ENCODE measurements at regions not wholly inside any gene's neighbourhood (a gene's known extent, or its start where the extent isn't known, plus 50 kb on each side); places are given as distances from the start of the nearest gene placed in this dataset.

- no peak overlapping the region for H3K9ac ChIP-seq (ENCODE audit: low read length)
- H3K4me1 ChIP-seq (ENCODE audit: control insufficient read depth, insufficient read depth, low read length), result peaks cover 33% of the 10 kb centered on the region
- DNase-seq (ENCODE audit: low read depth), result no peak
- no peaks in the 10 kb centered on the region for H3K27me3 ChIP-seq (replicated peaks; ENCODE audit: control insufficient read depth, insufficient read depth, low read length)
- no peak overlapping the region for H3K4me3 ChIP-seq (ENCODE audit: low read length)
- H3K9me3 ChIP-seq (ENCODE audit: control insufficient read depth, low read length), result no peaks in the 10 kb centered on the region
- no peaks in the 10 kb centered on the region for H3K36me3 ChIP-seq (ENCODE audit: control insufficient read depth, insufficient read depth, low read length, severe bottlenecking)
Observed at GRCh38 chr9:78578072-78578471, 281.1 kb downstream of the PSAT1 start.

GRCh38 chr9:78582821-78583220 is 285.9 kb downstream of the PSAT1 start:
- Histone ChIP-seq H3K27me3 (replicated peaks; ENCODE audit: control insufficient read depth, insufficient read depth, low read length) (no peaks in the 10 kb centered on the region), H3K36me3 (ENCODE audit: control insufficient read depth, insufficient read depth, low read length, severe bottlenecking) (no peaks in the 10 kb centered on the region), H3K9me3 (ENCODE audit: control insufficient read depth, low read length) (peaks cover 14% of the 10 kb centered on the region), H3K4me3 (ENCODE audit: low read length) (no peak overlapping the region), H3K4me1 (ENCODE audit: control insufficient read depth, insufficient read depth, low read length) (peaks cover 9% of the 10 kb centered on the region), H3K9ac (ENCODE audit: low read length) (no peak overlapping the region)
- no peak for DNase-seq (ENCODE audit: low read depth)

GRCh38 chr9:78584589-78584988 is 287.7 kb downstream of the PSAT1 start:
- no peak overlapping the region for H3K9ac ChIP-seq (ENCODE audit: low read length)
- no peak overlapping the region for H3K4me3 ChIP-seq (ENCODE audit: low read length)
- H3K36me3 ChIP-seq (ENCODE audit: control insufficient read depth, insufficient read depth, low read length, severe bottlenecking), result no peaks in the 10 kb centered on the region
- no peaks in the 10 kb centered on the region for H3K4me1 ChIP-seq (ENCODE audit: control insufficient read depth, insufficient read depth, low read length)
- H3K9me3 ChIP-seq (ENCODE audit: control insufficient read depth, low read length), result peaks cover 14% of the 10 kb centered on the region
- no peak for DNase-seq (ENCODE audit: low read depth)
- no peaks in the 10 kb centered on the region for H3K27me3 ChIP-seq (replicated peaks; ENCODE audit: control insufficient read depth, insufficient read depth, low read length)

- Histone ChIP-seq H3K9ac (ENCODE audit: low read length) (no peak overlapping the region), H3K4me1 (ENCODE audit: control insufficient read depth, insufficient read depth, low read length) (no peaks in the 10 kb centered on the region), H3K27me3 (replicated peaks; ENCODE audit: control insufficient read depth, insufficient read depth, low read length) (no peaks in the 10 kb centered on the region), H3K4me3 (ENCODE audit: low read length) (no peak overlapping the region), H3K36me3 (ENCODE audit: control insufficient read depth, insufficient read depth, low read length, severe bottlenecking) (no peaks in the 10 kb centered on the region), H3K9me3 (ENCODE audit: control insufficient read depth, low read length) (peaks cover 14% of the 10 kb centered on the region)
- no peak for DNase-seq (ENCODE audit: low read depth)
Observed at GRCh38 chr9:78585909-78586308, 289.0 kb downstream of the PSAT1 start.

- no peaks in the 10 kb centered on the region for H3K36me3 ChIP-seq (ENCODE audit: control insufficient read depth, insufficient read depth, low read length, severe bottlenecking)
- H3K4me3 ChIP-seq (ENCODE audit: low read length), result no peak overlapping the region
- no peaks in the 10 kb centered on the region for H3K27me3 ChIP-seq (replicated peaks; ENCODE audit: control insufficient read depth, insufficient read depth, low read length)
- no peak overlapping the region for H3K9ac ChIP-seq (ENCODE audit: low read length)
- peaks cover 12% of the 10 kb centered on the region for H3K4me1 ChIP-seq (ENCODE audit: control insufficient read depth, insufficient read depth, low read length)
- DNase-seq (ENCODE audit: low read depth), result peak; percentile 49
- H3K9me3 ChIP-seq (ENCODE audit: control insufficient read depth, low read length), result peaks cover 14% of the 10 kb centered on the region
Observed at GRCh38 chr9:78590068-78590467, 293.1 kb downstream of the PSAT1 start.

- Histone ChIP-seq H3K9ac (ENCODE audit: low read length) (peak overlapping the region; percentile 11), H3K9me3 (ENCODE audit: control insufficient read depth, low read length) (no peaks in the 10 kb centered on the region), H3K4me1 (ENCODE audit: control insufficient read depth, insufficient read depth, low read length) (peaks cover 19% of the 10 kb centered on the region), H3K4me3 (ENCODE audit: low read length) (no peak overlapping the region), H3K27me3 (replicated peaks; ENCODE audit: control insufficient read depth, insufficient read depth, low read length) (no peaks in the 10 kb centered on the region), H3K36me3 (ENCODE audit: control insufficient read depth, insufficient read depth, low read length, severe bottlenecking) (no peaks in the 10 kb centered on the region)
- DNase-seq (ENCODE audit: low read depth), result peak; percentile 57
Observed at GRCh38 chr9:78592811-78593210, 295.9 kb downstream of the PSAT1 start.

GRCh38 chr9:78595200-78595945 is 298.4 kb downstream of the PSAT1 start:
- Histone ChIP-seq H3K4me3 (ENCODE audit: low read length) (no peak overlapping the region), H3K4me1 (ENCODE audit: control insufficient read depth, insufficient read depth, low read length) (peaks cover 19% of the 10 kb centered on the region)
- peak; percentile 59 for DNase-seq (ENCODE audit: low read depth)

GRCh38 chr9:78596346-78596745 is 299.4 kb downstream of the PSAT1 start:
- H3K9me3 ChIP-seq (ENCODE audit: control insufficient read depth, low read length), result no peaks in the 10 kb centered on the region
- no peak overlapping the region for H3K4me3 ChIP-seq (ENCODE audit: low read length)
- peaks cover 19% of the 10 kb centered on the region for H3K4me1 ChIP-seq (ENCODE audit: control insufficient read depth, insufficient read depth, low read length)
- DNase-seq (ENCODE audit: low read depth), result no peak
- no peaks in the 10 kb centered on the region for H3K27me3 ChIP-seq (replicated peaks; ENCODE audit: control insufficient read depth, insufficient read depth, low read length)
- no peak overlapping the region for H3K9ac ChIP-seq (ENCODE audit: low read length)
- H3K36me3 ChIP-seq (ENCODE audit: control insufficient read depth, insufficient read depth, low read length, severe bottlenecking), result no peaks in the 10 kb centered on the region

More at GRCh38 chr9:78595200-78595945, 298.4 kb downstream of the PSAT1 start:
- no peaks in the 10 kb centered on the region for H3K9me3 ChIP-seq (ENCODE audit: control insufficient read depth, low read length)
- H3K36me3 ChIP-seq (ENCODE audit: control insufficient read depth, insufficient read depth, low read length, severe bottlenecking), result no peaks in the 10 kb centered on the region
- H3K27me3 ChIP-seq (replicated peaks; ENCODE audit: control insufficient read depth, insufficient read depth, low read length), result no peaks in the 10 kb centered on the region
- no peak overlapping the region for H3K9ac ChIP-seq (ENCODE audit: low read length)

- Histone ChIP-seq H3K4me1 (ENCODE audit: control insufficient read depth, insufficient read depth, low read length) (peaks cover 9% of the 10 kb centered on the region), H3K9ac (ENCODE audit: low read length) (no peak overlapping the region), H3K4me3 (ENCODE audit: low read length) (no peak overlapping the region), H3K27me3 (replicated peaks; ENCODE audit: control insufficient read depth, insufficient read depth, low read length) (no peaks in the 10 kb centered on the region), H3K36me3 (ENCODE audit: control insufficient read depth, insufficient read depth, low read length, severe bottlenecking) (no peaks in the 10 kb centered on the region), H3K9me3 (ENCODE audit: control insufficient read depth, low read length) (no peaks in the 10 kb centered on the region)
- DNase-seq (ENCODE audit: low read depth), result no peak
Observed at GRCh38 chr9:78598120-78598519, 301.2 kb downstream of the PSAT1 start.

- H3K9me3 ChIP-seq (ENCODE audit: control insufficient read depth, low read length), result no peaks in the 10 kb centered on the region
- H3K9ac ChIP-seq (ENCODE audit: low read length), result no peak overlapping the region
- peaks cover 3% of the 10 kb centered on the region for H3K27me3 ChIP-seq (replicated peaks; ENCODE audit: control insufficient read depth, insufficient read depth, low read length)
- DNase-seq (ENCODE audit: low read depth), result no peak
- H3K4me3 ChIP-seq (ENCODE audit: low read length), result no peak overlapping the region
- H3K36me3 ChIP-seq (ENCODE audit: control insufficient read depth, insufficient read depth, low read length, severe bottlenecking), result no peaks in the 10 kb centered on the region
- H3K4me1 ChIP-seq (ENCODE audit: control insufficient read depth, insufficient read depth, low read length), result peaks cover 8% of the 10 kb centered on the region
Observed at GRCh38 chr9:78599926-78600325, 303.0 kb downstream of the PSAT1 start.

GRCh38 chr9:78601957-78602565 is 305.1 kb downstream of the PSAT1 start:
- DNase-seq (ENCODE audit: low read depth), result peak; percentile 80
- Histone ChIP-seq H3K9me3 (ENCODE audit: control insufficient read depth, low read length) (no peaks in the 10 kb centered on the region), H3K36me3 (ENCODE audit: control insufficient read depth, insufficient read depth, low read length, severe bottlenecking) (no peaks in the 10 kb centered on the region), H3K4me3 (ENCODE audit: low read length) (no peak overlapping the region), H3K27me3 (replicated peaks; ENCODE audit: control insufficient read depth, insufficient read depth, low read length) (peaks cover 3% of the 10 kb centered on the region), H3K9ac (ENCODE audit: low read length) (no peak overlapping the region), H3K4me1 (ENCODE audit: control insufficient read depth, insufficient read depth, low read length) (no peaks in the 10 kb centered on the region)

Data from adipocyte (in vitro differentiated cells).